Endothelial cell of hepatic sinusoid (primary cell): ENCODE measurements at regions not wholly inside any gene's neighbourhood (a gene's known extent, or its start where the extent isn't known, plus 50 kb on each side); places are given as distances from the start of the nearest gene placed in this dataset.
"Not testable (repeated sequence)": the region's sequence is repeated elsewhere in the genome, so short reads cannot be mapped to it uniquely, and the experiment has no call there.

ENCODE experiments used
- in situ Hi-C: cut with HindIII; loops from 2 replicates; pipeline ENCODE4 v1.10.0; 2017; ENCODE audit warnings: low sequenced_read_pairs

DNA sequence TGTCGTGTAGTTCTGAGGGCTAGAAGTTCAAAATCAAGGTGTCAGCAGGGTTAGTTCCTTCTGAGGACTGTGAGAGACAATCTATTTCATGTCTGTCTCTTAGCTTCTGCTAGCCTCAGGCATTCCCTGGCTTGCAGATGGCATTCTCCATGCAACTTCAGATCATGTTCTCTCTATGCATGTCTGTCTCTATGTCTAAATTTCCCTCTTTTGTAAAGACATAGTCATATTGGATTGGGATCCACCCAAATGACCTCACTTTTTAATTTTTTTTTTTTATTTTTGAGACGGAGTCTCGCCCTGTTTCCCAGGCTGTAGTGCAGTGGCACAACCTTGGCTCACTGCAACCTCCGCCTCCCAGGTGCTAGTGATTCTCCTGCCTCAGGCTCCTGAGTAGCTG, 104.6 kb downstream of the RAP2B start:
- in situ Hi-C loops = no loop called here

DNA sequence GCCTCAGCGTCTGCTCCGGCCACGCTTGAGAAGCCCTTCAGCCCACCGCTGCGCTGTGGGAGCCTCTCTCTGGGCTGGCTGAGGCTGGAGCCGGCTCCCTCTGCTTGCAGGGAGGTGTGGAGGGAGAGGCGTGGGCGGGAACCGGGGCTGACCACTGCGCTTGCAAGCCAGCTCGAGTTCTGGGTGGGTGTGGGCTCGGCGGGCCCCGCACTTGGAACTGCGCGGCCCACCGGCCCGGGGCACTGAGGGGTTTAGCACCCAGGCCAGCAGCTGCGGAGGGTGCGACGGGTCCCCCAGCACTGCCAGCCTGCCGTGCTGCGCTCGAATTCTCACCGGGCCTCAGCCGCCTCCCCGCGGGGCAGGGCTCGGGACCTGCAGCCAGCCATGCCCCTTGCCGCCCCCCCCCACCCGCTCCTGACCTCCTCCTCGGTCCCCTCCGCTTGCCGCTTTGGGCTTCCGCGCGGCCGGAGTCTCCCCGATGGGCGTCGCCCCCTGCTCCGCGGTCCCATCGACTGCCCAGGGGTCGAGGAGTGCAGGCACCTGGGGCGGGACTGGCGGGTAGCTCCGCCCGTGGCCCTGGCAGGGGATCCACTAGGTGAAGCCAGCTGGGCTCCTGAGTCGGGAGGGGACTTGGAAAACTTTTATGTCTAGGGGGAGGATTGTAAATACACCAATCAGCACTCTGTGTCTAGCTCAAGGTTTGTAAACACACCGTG, 106.7 kb downstream of the RAP2B start:
- in situ Hi-C loops = no loop called here

DNA sequence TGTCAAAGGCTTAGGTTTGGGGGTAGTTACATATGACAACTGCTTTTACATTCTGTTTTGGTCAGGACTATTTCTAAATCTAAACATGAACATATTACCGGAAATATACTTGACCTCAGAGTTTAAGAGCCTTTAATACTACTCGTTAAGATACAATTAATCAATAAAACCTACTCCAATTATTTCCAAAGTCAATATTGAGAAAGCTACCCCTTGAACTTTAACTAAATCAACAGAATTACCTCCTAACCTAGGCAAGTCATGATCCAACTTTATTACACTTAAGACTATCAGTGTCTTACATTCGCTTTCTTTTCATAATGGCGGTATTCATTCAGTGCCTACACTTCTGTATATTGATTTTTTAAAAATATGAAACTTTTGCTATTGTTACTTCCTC, 107.7 kb downstream of the RAP2B start:
- in situ Hi-C loops = no loop called here

DNA sequence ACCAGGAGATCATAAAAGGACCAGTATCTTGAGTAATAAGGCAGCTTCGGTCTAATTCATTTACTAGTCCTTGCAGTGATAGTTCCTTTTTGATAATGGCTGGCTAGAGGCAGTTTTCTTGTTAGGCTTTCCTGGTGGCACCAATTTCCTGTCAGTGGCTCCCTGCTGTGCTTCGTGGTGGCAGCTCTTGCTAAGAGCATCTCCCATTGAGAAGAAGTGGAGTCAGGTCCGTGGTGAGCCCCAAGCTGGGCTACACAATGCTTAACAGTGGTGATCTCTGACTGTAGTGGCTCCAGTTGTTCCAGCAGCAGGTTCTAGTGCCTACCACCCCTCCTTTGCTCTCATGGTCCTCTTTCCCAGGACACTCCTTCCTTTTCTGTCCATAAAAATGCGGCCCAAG, 111.2 kb downstream of the RAP2B start:
- in situ Hi-C loops = no loop called here

DNA sequence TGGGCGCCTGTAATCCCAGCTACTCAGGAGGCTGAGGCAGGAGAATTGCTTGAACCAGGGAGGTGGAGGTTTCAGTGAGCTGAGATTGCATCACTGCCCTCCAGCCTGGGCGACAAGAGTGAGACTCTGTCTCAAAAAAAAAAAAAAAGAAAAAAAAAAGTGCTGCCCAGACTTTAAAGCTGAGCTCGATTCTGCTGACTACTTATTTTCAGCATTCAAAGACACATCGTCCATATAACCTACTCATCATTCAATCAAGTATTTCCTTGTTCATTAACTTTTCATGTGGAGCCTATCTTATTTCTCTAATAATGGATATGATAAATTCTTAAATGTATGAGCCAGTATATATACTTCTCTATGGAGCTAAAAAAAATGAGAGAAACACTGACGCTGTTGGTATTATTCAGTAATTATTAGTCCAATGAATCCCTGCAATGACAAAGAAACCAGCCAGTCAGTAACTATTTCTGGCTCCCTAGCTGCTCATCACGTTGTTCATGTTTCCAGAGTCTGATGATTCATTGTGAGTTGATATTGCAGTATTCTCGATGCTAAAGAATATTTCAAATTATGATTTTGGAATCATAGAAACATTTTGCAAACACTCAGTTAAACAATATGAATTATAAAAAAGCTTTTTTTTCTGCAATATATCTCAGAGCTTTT, 111.9 kb downstream of the RAP2B start:
- in situ Hi-C loops = no loop called here

DNA sequence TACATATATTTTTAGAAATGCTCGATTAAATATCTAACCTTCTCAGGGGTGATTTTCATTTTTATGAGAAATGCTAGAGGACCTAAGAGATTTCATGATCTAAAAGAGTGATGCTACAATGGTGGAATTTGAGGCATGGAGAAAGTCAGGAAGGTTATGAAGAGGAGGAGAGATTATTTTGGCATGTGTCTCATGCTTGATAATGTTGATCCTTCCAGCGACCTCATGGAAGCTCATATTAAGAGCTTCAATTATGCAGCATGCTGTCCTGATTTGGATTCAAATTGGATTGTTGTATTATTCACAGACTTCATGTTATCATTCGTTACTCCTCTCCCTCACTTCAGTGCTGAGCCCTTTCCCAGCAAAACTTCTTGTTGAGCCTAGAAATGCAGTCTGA, 112.5 kb downstream of the RAP2B start:
- in situ Hi-C loops = no loop called here

DNA sequence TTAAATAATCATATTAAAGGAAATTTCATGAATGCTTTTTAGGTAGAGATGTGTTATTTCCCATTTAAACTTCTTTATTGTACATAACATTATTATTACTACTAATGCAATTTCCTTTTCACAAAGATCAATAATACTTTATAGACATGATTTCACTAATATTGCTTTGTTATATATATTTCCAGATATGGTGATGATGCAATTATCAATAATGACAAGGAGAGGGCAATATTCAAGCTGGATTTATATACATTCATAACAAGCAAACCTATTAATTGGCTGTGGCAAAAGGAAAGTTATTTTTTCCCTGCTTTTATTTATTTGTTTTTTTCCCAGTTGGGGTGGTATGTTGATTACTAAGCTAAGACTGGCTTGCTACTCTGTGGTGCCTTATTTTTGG, 113.5 kb downstream of the RAP2B start:
- in situ Hi-C loops = no loop called here

DNA sequence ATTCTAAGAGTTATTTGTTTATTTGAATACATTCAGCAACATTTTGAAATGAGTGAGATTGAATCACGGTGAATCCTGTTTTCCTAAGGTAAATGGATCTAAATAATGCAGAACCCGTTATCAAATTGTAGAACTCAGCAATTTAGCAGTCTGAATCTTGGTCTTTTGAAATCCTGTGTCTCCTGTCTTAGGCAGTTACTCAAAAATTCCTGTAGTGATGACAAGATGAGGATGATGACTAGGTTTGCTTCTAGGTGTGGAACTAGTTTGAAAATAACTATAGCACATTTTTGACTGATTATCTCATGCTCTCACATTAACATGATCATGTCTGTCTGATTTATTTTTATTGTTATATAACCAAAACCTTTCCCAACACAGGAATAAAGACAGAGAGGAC, 115.0 kb downstream of the RAP2B start:
- in situ Hi-C loops = no loop called here

DNA sequence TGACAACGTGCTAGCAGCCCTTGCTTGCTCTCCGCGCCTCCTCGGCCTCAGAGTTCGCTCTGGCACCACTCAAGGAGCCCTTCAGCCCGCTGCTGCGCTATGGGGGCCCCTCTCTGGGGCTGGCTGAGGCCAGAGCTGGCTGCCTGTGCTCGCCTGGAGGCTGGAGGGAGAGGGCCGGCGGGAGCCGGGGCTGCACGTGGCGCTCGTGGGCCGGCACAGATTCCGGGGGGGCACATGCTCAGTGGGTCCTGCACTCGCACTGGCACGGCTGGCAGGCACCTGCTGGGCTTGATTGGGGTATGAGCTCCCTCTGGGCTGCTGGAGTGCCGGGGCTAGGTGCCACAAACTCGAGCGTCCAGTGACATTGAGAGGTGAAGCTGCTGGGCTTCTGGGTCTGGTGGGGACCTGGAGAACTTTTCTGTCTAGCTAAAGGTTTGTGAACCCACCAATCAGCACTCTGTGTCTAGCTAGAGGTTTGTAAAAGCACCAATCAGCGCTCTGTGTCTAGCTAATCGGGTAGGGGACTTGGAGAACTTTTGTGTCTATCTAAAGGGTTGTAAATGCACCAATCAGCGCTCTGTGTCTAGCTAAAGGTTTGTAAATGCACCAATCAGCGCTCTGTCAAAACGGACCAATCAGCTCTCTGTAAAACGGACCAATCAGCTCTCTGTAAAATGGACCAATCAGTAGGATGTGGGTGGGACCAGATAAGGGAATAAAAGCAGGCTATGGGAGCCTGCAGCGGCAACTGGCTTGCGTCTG, 119.4 kb downstream of the RAP2B start:
- in situ Hi-C loops = not testable (repeated sequence)

DNA sequence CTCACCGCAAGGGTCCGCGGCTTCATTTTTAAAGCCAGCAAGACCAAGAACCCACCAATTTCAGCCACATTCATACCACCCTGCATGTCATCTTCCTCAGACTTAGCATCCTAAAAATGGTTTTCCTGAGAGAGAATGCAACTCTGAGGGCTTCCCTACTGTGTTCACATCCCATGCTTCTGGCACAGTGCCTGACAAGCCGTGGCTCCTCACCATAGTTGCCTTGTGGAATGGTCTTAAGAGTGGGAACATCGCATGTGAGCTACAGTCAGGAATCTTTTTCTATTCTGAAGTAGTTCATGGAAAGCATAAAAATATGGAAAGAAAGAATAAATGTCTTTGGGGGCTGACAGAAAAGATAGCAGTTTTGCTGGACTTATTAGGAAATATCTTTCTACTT, 120.3 kb downstream of the RAP2B start:
- in situ Hi-C loops = no loop called here

DNA sequence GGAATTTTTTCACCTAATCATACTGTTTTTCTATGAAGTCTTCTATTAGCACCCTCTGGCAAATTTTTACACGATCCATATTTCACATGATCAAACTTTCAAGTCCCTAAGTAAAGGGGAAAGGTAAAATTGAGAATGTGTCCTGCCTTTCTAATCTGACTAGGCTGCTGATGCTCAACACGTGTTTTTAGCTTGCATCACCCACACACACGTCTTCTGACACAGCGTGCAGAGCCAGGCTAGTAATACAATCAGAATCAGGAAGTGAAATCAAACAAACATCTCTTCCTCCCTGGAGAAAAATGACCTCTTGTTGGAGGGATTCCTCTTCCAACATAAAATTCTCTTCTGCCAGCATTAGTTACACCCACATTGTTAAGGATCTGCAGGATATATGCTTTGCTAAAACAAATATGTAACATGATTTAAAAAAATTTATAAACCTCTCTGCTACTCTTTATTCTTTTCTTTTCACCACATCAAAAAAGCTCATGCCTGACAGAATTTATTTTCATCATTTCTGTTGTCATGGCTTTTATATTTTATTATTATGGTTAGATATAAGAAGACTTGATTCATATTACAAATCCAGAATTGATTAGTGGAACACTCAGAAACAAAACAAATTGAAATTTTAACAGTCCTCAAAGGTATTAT, 122.4 kb downstream of the RAP2B start:
- in situ Hi-C loops = no loop called here

DNA sequence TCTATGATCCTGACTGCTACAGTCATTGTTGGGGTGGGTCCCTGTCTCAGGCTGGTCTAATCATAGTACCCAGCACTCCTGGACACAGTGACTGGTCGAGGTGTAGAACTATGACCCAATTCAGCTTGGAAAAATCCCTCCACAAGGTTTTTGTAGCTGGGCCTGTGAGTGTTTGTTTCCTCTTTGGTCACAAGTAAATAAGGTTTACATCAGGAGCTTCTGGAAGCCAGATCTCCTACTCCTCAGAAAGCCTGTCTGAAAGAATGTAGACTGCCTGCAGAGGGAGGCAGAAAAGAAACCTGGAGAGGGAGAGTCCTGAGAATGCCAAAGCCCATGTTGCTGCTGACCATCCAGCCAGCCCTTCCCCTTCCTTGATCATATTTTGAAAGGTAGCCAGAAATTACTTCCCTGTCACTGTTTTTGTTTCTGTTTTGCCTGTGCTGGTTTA, 123.2 kb downstream of the RAP2B start:
- in situ Hi-C loops = no loop called here

DNA sequence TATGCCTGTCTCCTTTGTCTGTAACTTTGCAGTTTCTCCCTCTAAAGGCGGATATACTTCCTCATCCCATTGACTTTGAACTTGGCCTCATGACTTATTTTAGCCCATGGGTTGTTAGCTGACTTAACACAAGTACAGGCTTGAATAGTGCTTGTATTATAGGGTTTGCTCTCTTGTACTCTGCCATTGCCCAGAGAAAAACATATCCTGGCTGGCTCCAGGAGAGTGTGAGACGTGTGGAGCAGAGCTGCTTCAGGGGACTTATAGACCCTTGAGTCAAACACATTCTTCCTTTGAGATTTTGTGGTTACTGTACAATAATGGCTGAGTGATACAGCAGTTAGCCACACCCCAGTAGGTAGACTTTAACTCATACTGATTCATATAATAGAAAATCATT, 124.0 kb downstream of the RAP2B start:
- in situ Hi-C loops = no loop called here

DNA sequence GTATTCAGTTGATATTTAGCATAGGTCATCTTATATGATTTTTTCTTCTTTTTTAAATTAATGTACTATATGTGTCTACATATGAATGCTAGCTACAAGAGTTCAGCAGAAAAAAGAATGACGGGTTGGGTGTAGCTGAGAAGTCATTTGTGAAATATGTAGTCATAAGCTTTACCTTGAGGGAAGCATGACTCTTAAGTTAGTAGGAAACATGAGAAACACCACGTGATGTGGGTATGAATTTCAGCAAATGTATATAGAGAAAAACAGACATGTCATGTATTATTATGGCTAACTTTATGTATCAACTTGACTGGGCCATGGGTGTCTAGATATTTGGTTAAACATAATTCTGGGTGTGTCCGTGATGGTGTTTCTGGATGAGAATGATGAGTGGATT, 125.0 kb downstream of the RAP2B start:
- in situ Hi-C loops = no loop called here

DNA sequence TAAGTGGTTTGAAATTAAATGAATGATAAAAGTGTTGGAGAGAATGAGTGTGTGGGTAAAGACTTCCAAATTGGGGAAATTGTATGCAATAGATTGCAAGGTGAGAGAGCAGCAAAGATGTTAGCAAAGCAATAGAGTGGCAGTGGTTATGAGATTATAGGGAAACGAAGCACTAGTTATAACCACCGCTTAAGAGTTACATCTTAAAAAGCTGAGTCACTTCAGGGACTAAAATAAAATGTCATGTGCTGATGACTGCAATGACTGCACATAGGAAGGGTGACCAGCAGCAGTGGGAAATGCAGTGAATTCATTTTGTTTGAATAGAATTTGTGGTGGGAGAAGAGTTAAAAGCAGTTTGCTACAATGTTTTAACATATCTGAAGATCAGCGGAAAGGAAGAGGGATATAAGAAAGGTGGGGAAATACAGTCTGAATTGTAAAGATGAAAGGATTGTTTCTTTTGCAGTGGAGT, 127.3 kb downstream of the RAP2B start:
- in situ Hi-C loops = no loop called here

DNA sequence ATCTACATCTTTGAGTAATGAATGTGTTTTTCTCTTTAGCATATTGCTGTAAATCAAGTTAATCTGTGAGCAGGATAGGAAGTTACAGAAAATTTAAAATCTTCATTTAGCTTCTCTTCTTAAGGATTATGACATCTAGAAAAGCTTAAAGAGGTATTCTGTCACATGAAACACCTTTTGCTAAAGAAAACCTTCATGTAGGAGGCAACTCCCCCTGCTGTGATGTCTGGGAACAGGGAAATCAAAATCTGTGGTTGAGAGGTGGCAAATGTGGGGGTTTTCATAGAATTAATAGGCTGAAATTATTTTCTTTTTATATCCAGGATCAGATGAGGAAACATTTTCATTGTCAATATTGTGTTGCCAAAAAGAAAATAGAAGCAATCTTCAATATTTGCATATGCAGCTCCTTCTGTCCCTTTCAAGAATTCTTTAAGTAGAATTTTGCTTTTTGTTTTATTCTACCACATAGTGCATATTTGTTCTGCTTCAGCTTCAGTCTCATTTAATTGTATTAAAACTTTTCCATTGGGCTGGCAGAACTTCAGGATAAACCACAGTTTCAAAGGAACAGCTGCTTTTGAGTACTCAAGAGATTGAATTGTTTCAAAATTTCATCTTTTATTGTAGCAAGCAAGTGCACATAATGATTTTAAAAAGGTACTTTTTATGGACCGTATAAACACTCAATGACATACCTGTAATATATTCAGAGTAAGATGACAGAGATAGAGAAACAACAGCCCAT, 128.4 kb downstream of the RAP2B start:
- in situ Hi-C loops = no loop called here

DNA sequence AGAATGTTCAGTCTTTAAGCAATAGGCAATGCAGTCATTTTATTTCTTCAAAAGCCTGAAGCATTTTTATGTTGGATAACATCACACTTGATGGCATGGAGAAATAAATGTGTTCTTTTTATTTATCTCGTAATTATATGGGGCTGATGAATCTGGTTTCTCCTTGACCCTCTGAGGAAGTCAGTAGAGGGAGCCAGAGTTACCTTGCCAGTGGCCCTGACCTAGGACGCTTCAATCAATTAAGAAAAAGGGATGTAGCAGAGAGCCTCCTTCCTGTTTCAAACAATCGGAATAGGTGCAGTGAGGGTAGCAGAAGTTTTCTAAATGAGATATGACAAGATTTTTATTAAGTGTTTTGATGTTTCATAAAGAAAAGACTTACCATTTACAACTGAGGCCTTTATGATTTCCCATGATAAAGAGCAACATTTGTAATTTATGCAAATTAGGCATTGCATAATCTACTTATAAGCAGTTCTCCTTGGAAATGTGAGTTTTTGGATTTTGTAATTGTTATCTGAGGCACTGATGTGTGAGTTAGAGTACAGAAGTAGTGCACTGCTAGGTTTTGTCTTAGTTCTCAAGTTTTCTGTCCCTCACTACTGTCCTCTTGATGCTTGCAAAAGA, 129.1 kb downstream of the RAP2B start:
- in situ Hi-C loops = no loop called here

DNA sequence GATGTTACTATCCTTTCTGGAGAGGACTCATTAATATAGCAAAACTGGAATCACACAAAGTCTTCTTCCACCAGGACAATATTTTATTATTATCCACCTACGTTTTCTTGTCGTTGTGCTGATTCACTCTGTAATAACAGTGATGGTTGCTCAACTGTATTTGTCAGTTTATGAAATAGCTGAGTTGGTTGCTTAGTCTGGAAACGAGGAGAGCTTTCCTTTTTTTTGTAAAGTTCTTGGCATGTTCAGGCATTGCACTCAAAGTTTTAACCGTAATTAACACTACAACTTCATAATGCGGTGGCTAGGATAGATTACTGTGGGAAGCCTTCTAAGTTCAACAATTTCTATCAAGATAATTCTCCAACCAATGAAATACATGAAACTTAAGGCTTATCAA, 131.2 kb downstream of the RAP2B start:
- in situ Hi-C loops = no loop called here

DNA sequence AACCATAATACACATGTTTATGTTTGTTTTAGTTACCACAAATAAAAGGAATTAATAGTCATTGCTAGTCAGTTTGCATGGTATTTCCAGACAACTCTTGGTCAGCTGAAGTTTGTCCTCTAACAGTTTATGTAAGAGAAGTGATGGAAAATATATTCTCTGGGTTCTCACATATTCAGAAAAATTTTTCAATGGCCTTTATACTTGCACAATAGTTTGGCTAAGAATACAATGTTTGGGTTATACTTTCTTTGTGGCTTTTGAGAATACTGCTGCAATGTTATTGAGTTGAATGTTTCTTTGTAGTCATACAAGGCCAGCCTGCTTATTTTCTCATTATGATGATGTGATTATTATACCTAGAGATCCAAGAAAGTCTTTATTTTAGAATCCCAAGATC, 133.9 kb downstream of the RAP2B start:
- in situ Hi-C loops = no loop called here

DNA sequence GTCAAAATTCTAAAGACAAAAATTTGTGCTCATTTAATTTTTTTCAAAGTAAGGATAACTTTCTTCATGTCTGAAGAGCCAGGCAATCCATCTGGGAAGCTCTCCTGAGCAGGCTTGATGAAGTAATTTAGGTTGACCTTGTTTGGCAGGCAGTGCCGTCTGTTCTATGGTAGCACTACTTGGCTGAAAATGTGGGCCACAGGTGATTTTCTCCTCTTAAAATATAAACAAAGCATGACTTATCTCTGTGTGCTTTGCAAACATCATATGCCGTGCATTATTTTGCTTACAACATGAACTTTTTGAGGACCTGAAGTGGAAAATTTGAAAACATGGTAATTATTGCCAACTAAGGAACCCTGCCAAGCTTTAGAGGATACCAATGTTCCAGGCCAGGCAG, 143.2 kb downstream of the RAP2B start:
- in situ Hi-C loops = no loop called here
